ENCODE measurements at regions not wholly inside any gene's neighbourhood (a gene's known extent, or its start where the extent isn't known, plus 50 kb on each side); places are given as distances from the start of the nearest gene placed in this dataset.

DNA sequence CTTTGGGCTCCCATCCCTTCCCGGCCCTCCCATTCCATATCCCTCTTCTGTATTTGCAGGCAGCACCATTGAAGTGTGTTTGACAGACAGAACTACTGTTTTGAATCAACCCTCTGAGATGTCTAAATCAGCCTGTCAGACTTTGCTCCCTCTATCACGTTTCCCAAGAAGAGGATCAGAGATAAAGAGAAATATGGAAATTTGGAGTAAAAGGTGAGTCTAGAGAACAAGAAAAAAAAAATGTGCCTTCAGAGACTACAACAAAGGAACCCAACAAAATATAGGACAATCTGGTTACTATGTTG, 133.4 kb upstream of the NCK2 start (continued):
- TF ChIP-seq ZNF510 (tag by site-specific recombination; IDR thresholded peaks at IDR 0.05; ENCODE audit: insufficient replicate concordance): no peak
- no peak for TF ChIP-seq ZNF335 (tag by site-specific recombination; conservative IDR thresholded peaks at IDR 0.05)
- no peak for TF ChIP-seq ZNF530 (tag by site-specific recombination; IDR thresholded peaks at IDR 0.05; ENCODE audit: low read depth)
- TF ChIP-seq ZBTB8A (tag by site-specific recombination; IDR thresholded peaks at IDR 0.05): no peak
- no peak for TF ChIP-seq PRDM1 (tag by site-specific recombination; IDR thresholded peaks at IDR 0.05)
- TF ChIP-seq ZNF776 (tag by site-specific recombination; IDR thresholded peaks at IDR 0.05; ENCODE audit: borderline replicate concordance): no peak
- TF ChIP-seq, protein P1, sequence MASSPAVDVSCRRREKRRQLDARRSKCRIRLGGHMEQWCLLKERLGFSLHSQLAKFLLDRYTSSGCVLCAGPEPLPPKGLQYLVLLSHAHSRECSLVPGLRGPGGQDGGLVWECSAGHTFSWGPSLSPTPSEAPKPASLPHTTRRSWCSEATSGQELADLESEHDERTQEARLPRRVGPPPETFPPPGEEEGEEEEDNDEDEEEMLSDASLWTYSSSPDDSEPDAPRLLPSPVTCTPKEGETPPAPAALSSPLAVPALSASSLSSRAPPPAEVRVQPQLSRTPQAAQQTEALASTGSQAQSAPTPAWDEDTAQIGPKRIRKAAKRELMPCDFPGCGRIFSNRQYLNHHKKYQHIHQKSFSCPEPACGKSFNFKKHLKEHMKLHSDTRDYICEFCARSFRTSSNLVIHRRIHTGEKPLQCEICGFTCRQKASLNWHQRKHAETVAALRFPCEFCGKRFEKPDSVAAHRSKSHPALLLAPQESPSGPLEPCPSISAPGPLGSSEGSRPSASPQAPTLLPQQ (tag by site-specific recombination; IDR thresholded peaks at IDR 0.05): no peak

DNA sequence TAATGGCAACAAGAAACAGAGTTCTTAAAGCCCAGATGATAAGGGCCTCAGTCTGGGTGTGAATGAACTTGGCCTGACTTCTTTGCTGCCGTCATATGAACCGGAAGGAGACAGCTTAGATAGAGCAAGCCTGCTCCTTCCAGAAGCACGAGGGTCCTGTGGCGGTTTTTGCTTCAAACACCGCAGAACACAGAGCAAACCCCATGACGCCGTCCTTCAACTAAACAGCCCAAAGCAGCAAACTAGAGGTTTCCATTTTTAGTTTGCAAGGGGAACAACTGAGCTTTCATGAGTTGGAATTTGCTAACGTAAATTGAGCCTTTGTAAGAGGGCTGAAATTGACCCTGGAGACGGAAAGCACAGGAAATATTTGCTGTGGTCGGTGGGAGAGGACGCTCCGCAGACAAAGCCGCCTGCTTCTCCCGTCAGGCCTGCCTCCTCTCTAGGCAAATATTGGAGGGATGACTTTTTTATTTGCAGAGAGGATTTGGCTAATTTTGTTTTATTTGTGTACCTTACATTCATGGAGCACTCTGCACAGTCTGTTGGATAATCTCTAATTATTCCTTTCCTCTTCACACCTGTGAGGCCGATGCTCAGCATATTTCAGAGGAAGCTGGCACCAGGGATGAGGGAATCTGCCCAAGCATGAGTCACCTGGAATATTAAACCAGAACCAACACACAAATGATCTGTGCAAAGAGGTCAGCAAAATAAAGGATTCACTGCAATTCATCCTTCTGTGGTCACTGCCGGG, 134.0 kb upstream of the NCK2 start:
- H3K4me3 ChIP-seq (ENCODE audit: low read depth, low read length): no peak overlapping the region
- no peaks in the 10 kb centered on the region for H3K9me3 ChIP-seq (ENCODE audit: control insufficient read depth, insufficient read depth, low read depth, low read length)
- no peaks in the 10 kb centered on the region for H3K36me3 ChIP-seq (ENCODE audit: control insufficient read depth in 2 of 2, insufficient read depth in 1 of 2, low read length in 2 of 2)
- no peak for TF ChIP-seq OVOL3 (tag by site-specific recombination; IDR thresholded peaks at IDR 0.05)
- TF ChIP-seq ZNF473 (tag by site-specific recombination; IDR thresholded peaks at IDR 0.05): no peak
- no peak for TF ChIP-seq ZNF169 (tag by site-specific recombination; IDR thresholded peaks at IDR 0.05)
- TF ChIP-seq ZNF707 (tag by site-specific recombination; IDR thresholded peaks at IDR 0.05): no peak
- no peak for TF ChIP-seq ZNF391 (tag by site-specific recombination; IDR thresholded peaks at IDR 0.05; ENCODE audit: borderline replicate concordance, low read depth)
- TF ChIP-seq HOXA7 (CRISPR knock-in tag; IDR thresholded peaks at IDR 0.05; ENCODE audit: borderline replicate concordance): no peak
- no peak for TF ChIP-seq ZNF311 (tag by site-specific recombination; IDR thresholded peaks at IDR 0.05; ENCODE audit: borderline replicate concordance)
- TF ChIP-seq SCRT1 (tag by site-specific recombination; IDR thresholded peaks at IDR 0.05; ENCODE audit: borderline replicate concordance): no peak
- TF ChIP-seq ZNF433 (tag by site-specific recombination; IDR thresholded peaks at IDR 0.05; ENCODE audit: low read depth): no peak
- no peak for TF ChIP-seq ZNF155 (tag by site-specific recombination; IDR thresholded peaks at IDR 0.05)
- TF ChIP-seq ZFP41 (tag by site-specific recombination; IDR thresholded peaks at IDR 0.05; ENCODE audit: borderline replicate concordance): no peak
- TF ChIP-seq ZSCAN23 (tag by site-specific recombination; IDR thresholded peaks at IDR 0.05): no peak
- no peak for TF ChIP-seq ZNF223 (tag by site-specific recombination; IDR thresholded peaks at IDR 0.05)
- TF ChIP-seq ZNF202 (tag by site-specific recombination; IDR thresholded peaks at IDR 0.05; ENCODE audit: borderline replicate concordance): no peak
- no peak for TF ChIP-seq ZBTB44 (tag by site-specific recombination; IDR thresholded peaks at IDR 0.05)
- TF ChIP-seq, protein P2, sequence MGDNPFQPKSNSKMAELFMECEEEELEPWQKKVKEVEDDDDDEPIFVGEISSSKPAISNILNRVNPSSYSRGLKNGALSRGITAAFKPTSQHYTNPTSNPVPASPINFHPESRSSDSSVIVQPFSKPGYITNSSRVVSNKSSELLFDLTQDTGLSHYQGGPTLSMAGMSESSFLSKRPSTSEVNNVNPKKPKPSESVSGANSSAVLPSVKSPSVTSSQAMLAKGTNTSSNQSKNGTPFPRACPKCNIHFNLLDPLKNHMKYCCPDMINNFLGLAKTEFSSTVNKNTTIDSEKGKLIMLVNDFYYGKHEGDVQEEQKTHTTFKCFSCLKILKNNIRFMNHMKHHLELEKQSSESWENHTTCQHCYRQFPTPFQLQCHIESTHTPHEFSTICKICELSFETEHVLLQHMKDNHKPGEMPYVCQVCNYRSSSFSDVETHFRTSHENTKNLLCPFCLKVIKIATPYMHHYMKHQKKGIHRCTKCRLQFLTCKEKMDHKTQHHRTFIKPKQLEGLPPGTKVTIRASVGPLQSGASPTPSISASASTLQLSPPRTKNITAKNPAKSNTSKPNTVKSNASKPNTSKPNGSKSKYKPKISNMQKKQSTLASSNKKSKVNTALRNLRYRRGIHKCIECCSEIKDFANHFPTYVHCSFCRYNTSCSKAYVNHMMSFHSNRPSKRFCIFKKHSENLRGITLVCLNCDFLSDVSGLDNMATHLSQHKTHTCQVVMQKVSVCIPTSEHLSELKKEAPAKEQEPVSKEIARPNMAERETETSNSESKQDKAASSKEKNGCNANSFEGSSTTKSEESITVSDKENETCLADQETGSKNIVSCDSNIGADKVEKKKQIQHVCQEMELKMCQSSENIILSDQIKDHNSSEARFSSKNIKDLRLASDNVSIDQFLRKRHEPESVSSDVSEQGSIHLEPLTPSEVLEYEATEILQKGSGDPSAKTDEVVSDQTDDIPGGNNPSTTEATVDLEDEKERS (tag by site-specific recombination; IDR thresholded peaks at IDR 0.05): no peak
- TF ChIP-seq, protein P3, sequence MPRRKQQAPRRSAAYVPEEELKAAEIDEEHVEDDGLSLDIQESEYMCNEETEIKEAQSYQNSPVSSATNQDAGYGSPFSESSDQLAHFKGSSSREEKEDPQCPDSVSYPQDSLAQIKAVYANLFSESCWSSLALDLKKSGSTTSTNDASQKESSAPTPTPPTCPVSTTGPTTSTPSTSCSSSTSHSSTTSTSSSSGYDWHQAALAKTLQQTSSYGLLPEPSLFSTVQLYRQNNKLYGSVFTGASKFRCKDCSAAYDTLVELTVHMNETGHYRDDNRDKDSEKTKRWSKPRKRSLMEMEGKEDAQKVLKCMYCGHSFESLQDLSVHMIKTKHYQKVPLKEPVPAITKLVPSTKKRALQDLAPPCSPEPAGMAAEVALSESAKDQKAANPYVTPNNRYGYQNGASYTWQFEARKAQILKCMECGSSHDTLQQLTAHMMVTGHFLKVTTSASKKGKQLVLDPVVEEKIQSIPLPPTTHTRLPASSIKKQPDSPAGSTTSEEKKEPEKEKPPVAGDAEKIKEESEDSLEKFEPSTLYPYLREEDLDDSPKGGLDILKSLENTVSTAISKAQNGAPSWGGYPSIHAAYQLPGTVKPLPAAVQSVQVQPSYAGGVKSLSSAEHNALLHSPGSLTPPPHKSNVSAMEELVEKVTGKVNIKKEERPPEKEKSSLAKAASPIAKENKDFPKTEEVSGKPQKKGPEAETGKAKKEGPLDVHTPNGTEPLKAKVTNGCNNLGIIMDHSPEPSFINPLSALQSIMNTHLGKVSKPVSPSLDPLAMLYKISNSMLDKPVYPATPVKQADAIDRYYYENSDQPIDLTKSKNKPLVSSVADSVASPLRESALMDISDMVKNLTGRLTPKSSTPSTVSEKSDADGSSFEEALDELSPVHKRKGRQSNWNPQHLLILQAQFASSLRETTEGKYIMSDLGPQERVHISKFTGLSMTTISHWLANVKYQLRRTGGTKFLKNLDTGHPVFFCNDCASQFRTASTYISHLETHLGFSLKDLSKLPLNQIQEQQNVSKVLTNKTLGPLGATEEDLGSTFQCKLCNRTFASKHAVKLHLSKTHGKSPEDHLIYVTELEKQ (tag by site-specific recombination; IDR thresholded peaks at IDR 0.05; ENCODE audit: borderline replicate concordance): no peak
- ChIA-PET CTCF (interaction anchor here (0.6 kb wide), 1 partner anchor 14 kb away, joined by 3 read pairs; no protein-coding TSS in a partner anchor), POLR2A (no interaction called here)
- no peak overlapping the region for H3K27ac ChIP-seq (ENCODE audit: extremely low read depth, low read depth, low read length)
- no peaks in the 10 kb centered on the region for H3K4me1 ChIP-seq (ENCODE audit: control insufficient read depth, insufficient read depth, low read length)
